Ovary (tissue), 3 donors: ENCODE measurements at regions not wholly inside any gene's neighbourhood (a gene's known extent, or its start where the extent isn't known, plus 50 kb on each side); places are given as distances from the start of the nearest gene placed in this dataset.

ENCODE experiments used
- EP300 ChIP-seq: sonication (generic); formaldehyde crosslinking; IDR thresholded peaks from one replicate; pipeline ENCODE4 v1.6.1; 2017; ENCODE audit warnings: antibody characterized with exemption
- POLR2A ChIP-seq: fragments of 450-650 bp; IDR thresholded peaks from one replicate; pipeline ENCODE4 v1.6.1; 2017; ENCODE audit warnings: antibody characterized with exemption, mild to moderate bottlenecking, moderate library complexity
- TF ChIP-seq, protein P1 (sequence below), 3 donors: fragments of 450-650 bp in 2 of 3; fragments of 200-600 bp in 1 of 3; IDR thresholded peaks; one replicate each; pipeline versions ENCODE4 v1.5.1 to v1.8.0; 2016 to 2022; ENCODE audit warnings: antibody characterized with exemption in 3 of 3, mild to moderate bottlenecking in 1 of 3
- donor health status: DM: no; HTN: no; CAD: no.

DNA sequence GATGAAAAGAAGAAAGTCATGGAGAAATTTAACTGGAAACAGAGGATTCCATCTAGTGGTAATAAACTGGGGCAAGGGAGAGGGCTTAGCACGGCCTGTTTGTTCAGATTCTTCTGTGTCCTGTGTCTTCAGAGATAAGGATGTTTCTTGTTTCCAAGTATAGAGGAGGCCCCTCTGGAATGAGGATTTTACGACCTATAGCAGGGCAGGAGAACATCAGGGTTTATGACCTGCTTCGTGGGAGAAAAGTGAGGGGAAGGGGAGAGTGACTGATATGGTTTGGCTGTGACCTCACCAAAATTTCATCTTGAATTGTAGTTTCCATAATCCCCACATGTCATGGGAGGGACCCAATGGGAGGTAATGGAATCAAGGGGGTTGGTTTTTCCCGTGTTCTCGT, 93.0 kb upstream of the LDB2 start:
- TF ChIP-seq, protein P1, sequence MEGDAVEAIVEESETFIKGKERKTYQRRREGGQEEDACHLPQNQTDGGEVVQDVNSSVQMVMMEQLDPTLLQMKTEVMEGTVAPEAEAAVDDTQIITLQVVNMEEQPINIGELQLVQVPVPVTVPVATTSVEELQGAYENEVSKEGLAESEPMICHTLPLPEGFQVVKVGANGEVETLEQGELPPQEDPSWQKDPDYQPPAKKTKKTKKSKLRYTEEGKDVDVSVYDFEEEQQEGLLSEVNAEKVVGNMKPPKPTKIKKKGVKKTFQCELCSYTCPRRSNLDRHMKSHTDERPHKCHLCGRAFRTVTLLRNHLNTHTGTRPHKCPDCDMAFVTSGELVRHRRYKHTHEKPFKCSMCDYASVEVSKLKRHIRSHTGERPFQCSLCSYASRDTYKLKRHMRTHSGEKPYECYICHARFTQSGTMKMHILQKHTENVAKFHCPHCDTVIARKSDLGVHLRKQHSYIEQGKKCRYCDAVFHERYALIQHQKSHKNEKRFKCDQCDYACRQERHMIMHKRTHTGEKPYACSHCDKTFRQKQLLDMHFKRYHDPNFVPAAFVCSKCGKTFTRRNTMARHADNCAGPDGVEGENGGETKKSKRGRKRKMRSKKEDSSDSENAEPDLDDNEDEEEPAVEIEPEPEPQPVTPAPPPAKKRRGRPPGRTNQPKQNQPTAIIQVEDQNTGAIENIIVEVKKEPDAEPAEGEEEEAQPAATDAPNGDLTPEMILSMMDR (IDR thresholded peaks at IDR 0.05), result no peak
- TF ChIP-seq POLR2A (no peak), EP300 (no peak)
